GM21737 (cell line): ENCODE measurements at regions not wholly inside any gene's neighbourhood (a gene's known extent, or its start where the extent isn't known, plus 50 kb on each side); places are given as distances from the start of the nearest gene placed in this dataset.

Experiments
- ATAC-seq: cut with Tn5 transposase; IDR thresholded peaks from one replicate; pipeline ENCODE4 v1.9.1; 2021; ENCODE audit warnings: mild to moderate bottlenecking, moderate library complexity; ENCODE audit not compliant: unreplicated experiment

- ATAC-seq, result no peak
Measured at GRCh38 chr11:130766650-130767565, 149.4 kb downstream of the SNX19 start.

GRCh38 chr11:130769782-130770535 is 146.3 kb downstream of the SNX19 start:
- no peak for ATAC-seq

- ATAC-seq, result no peak
Measured at GRCh38 chr11:130771708-130772107, 144.6 kb downstream of the SNX19 start.

GRCh38 chr11:130772266-130773227 is 143.7 kb downstream of the SNX19 start:
- ATAC-seq, result no peak

- ATAC-seq, result no peak
Measured at GRCh38 chr11:130773244-130773820, 142.9 kb downstream of the SNX19 start.

DNA sequence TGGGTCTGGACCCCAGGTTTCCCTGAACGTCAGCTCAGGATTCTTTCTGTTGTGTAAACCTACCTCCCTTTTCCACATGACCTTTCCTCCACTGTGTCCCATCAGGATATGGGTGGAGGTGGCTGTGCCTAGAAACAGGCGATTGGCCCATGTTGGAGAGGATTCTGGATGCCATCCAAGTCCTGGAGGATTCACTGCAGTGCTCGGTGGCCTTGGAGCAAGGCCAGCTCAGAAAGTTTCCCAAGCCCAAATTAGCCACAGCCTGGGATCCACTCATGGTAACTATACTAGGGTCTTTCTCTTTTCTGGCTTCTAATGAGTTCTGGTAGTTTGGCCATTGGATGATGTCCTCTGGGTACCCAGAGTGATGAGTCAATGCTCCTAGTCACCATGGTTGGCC is 141.6 kb downstream of the SNX19 start:
- no peak for ATAC-seq

DNA sequence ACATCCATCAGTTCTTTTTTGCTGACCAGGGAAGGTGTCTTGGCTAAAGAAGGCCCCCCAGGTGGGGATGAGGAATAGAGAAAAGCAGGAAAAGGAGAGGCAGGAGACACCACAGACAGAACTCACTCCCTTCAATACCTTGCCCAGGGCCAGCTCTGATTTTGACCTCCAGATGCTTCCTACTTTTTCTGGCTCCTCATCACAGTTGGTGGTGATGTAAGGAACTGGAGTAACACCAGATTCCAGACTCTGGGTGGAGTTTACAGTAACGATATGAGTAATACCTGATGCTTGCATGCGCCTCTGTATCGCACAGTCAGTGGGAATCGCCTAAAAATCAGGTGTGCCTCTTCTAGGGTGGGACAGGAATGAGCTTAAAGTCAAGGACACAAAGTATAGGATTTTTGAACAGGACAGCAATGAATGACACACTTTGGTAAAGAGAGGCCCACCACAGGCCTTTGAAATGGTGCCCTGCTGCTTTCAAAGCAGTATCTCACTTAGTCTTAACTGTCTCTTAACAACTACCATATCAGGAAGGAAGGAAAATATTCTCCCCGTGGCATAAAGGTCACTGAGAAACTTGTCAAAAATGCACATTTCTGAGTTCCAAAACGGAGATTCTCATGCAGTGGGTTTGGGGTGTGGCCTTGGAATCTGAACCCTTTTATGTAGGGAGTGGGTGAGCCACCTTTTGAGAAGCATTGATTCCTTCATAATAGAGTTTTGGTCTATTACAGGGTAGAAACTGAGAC is 140.8 kb downstream of the SNX19 start:
- ATAC-seq, result no peak

GRCh38 chr11:130776061-130776419 is 140.2 kb downstream of the SNX19 start:
- no peak for ATAC-seq

DNA sequence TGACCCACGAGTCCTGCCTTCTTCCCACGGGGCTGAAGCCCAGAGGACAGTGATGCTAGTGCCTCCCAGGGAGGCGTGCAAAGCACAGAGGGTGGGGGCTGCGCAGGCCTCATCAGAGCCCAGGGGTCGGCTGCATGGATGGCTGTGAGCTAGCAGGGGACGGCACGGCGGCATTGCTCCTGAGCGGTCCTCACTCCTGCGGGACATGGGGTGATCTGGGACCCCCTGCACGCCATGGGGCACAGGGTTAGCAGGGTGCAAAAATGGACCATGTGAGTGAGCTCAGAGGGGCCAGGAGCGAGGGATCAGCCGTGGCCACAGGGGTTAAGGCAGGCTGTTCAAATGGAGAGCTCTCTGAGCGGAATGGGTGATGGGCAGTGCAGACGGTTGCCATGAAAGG is 138.3 kb downstream of the SNX19 start:
- ATAC-seq, result no peak

DNA sequence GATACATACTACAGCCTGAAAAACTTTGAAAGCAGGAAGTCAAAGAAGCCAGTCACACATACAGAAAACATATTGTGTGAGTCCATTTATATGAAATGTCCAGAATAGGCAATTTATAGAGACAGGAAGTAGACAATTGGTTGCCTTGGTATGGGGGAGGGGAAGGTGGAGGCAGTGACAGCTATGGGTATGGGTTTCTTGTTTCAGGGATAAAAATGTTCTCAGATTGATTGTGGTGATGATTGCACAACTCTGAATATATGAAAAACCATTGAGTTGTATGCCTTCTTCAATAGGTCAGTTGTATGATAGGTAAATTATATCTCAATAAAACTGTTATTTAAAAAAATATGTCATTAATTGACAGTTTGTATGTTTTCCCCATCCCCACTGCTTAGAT is 137.6 kb downstream of the SNX19 start:
- no peak for ATAC-seq

- no peak for ATAC-seq
Measured at GRCh38 chr11:130779267-130779666, 137.0 kb downstream of the SNX19 start.

DNA sequence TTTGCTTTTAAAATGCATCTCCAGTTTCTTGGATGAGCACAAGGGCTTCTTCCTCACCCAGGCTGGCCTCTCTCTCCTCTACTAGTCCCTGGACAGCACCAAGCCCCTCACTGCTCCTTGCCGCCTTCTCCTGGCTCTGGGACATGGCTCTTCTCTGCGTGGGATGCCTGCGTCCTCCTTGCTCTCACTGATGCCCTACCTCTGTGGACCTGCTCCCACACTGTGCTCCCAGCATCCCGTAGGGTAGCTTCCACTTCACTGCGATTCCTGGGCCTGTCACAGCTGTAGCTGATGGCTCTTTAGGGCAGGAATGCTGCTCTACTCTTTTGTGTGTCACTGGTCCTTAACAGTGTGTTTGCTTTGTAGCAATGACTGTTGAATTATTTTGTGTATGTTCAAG is 136.3 kb downstream of the SNX19 start:
- no peak for ATAC-seq

DNA sequence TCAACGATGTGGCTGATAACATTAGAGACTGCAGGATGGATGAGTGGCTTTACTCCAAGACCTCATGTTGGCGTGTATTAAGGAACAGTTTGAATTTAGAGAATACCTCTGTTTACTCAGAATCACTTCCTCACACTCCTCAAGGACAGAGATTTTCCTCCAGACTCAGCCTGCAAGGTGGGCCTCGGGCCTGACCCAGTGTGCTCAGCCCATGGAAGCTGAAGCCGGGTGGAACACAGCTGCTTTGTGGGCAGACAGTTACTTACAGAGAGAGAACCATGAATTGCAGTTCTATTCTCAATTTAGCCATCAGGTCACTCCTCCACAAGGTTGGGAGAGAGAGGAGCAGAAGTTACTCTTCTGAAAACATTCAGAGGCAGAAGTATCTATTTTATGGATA is 135.8 kb downstream of the SNX19 start:
- no peak for ATAC-seq

DNA sequence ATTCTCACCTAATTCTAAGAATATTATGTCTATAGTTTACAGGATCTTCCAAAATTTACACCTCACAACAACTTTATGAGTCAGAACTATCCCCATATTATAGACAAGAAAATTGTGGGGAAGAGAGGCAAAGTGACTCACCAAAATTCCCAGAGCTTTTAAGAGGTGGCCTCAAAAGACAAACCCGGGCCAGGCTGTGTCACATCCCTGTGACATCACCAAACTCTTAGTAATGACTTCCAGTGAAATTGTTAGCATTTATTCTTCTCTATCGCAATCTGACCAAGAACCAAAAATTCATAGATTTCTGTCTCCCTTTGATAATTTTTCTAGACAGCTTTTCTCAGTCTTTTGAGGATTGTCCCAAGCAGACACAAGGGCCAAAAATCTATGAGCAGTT is 134.3 kb downstream of the SNX19 start:
- no peak for ATAC-seq

GRCh38 chr11:130782361-130783222 is 133.7 kb downstream of the SNX19 start:
- ATAC-seq, result no peak

GRCh38 chr11:130783323-130783722 is 133.0 kb downstream of the SNX19 start:
- ATAC-seq, result no peak

DNA sequence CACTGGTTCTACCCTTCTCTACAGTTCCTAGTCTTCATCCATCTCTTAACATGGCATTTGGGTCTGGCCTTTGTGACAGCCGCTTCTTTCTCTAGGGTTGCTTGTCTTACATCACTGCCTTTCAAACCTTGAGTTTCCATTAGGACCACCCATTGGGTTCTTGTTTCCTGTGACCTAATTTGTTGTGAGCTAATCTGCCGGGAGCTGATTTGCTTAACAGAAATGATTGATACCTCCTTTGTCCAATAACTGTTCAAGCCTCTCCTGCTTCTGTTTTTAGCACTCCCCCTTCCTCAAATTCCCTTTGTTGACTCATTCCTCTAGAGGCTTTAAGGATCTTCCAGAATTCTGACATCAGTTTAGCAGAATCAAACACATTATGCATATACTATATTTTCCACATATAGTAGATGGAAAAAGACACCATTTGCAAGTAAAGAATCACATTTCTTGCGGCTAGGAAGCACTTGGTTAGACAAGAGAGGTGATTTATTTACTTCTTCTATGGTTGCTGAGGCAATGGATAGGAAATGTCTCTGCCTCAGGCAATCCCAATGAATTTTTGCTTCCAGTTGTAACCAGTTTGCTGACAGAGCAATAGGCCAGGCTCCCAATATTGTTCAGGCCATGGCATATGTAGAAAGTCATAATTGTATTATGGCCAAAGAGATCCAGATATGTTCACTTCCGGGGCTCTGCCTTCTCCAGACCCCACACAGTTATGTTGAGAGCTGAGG is 130.7 kb downstream of the SNX19 start:
- no peak for ATAC-seq

GRCh38 chr11:130786586-130786985 is 129.7 kb downstream of the SNX19 start:
- no peak for ATAC-seq
